HG03354 (cell line): ENCODE measurements at regions not wholly inside any gene's neighbourhood (a gene's known extent, or its start where the extent isn't known, plus 50 kb on each side); places are given as distances from the start of the nearest gene placed in this dataset.

Source experiments
- ATAC-seq: cut with Tn5 transposase; IDR thresholded peaks from one replicate; pipeline ENCODE4 v1.9.1; 2021; ENCODE audit warnings: mild to moderate bottlenecking; ENCODE audit not compliant: unreplicated experiment, poor library complexity, severe bottlenecking

DNA sequence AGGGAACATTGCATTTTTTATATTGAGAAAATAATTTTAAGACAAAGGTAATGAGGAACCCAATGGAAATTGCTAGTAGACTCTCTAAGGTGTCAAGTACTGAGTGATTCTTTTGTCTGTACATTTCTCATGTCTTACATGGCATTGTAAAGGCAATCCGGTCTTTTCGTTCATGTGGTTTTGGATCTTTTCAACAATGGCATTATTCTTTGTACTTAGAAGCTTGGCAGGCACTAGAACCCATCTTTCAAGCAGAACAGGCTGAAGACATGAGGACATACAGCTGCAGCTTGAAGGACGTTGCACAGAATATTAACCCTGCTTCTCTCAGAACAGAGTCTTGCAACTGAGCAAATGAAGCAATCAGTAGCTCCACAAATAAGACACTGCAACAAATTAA is 231.5 kb upstream of the ZFHX3 start:
- ATAC-seq = no peak

DNA sequence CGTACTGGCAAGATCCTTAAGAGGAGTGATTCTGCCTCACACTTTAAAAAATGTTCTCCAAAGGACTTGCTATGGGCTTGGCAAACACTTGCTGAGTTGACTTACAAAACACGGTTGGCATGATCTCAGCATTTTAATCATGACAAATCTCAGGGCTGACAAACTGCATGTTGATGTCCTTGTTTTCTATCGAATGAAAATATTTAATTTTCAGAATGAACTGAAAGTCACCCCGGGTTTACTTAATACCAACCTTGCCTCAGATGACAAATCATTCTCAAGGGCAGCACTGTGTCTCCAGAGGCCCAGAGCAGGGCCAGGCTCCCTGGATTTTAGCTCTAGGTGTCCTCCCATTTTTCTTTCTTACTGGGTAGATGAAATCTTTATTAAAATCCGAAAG is 229.1 kb upstream of the ZFHX3 start:
- ATAC-seq = no peak

DNA sequence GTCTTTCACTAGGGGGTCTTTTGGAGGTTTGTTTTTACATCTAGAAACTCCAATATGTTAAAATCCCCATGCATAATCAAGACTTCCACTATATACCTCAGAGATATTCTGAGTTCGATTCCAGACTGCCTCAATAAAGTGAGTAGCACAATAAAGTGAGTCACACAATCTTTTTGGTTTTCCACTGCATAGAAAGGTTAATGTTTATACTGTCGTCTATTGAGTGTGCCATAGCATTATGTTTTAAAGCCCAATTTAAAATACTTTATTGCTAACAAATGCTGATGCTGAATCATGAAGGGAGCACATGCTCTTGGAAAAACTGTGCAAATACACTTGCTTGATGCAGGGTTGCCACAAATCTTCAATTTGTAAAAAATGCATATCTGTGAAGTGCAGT is 227.5 kb upstream of the ZFHX3 start:
- peak; percentile 16 for ATAC-seq

DNA sequence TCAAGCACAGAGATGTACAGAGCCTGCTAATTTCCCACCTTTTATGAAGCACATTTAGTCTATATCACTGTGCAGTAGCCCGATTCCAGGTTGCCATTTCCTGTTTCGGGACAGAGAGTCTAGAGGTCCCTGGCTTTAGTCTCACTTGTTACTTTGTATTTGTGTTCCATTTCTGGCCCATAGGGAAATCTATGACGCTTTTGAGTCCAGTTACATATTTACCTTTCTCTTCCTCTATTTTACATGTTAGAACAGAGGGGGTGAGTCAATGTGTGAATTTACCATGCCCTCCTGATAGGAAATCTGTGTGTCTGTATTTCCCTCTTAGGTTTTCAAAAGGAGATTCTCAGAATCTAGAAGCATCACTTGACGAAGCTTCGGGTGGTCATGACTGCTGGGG is 227.1 kb upstream of the ZFHX3 start:
- peak; percentile 87 for ATAC-seq

DNA sequence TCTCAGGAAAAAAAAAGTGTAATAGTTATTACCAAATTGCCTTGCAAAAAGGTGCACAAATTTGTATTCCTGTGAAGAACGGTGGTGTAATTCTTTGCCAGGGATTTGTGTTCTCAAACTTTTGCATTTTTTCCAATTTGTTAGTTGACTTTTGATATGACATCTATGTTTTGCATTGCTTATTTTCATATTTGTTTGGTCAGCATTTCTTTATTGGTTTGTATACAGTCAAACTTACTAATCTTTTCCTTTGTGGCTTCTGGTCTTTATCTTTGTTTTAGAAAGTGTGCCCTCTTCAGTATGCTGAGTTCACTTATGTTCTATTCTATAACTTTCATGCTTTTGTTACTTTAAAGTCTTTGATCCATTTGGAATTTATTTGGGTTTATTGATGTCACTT is 226.2 kb upstream of the ZFHX3 start:
- ATAC-seq = no peak

DNA sequence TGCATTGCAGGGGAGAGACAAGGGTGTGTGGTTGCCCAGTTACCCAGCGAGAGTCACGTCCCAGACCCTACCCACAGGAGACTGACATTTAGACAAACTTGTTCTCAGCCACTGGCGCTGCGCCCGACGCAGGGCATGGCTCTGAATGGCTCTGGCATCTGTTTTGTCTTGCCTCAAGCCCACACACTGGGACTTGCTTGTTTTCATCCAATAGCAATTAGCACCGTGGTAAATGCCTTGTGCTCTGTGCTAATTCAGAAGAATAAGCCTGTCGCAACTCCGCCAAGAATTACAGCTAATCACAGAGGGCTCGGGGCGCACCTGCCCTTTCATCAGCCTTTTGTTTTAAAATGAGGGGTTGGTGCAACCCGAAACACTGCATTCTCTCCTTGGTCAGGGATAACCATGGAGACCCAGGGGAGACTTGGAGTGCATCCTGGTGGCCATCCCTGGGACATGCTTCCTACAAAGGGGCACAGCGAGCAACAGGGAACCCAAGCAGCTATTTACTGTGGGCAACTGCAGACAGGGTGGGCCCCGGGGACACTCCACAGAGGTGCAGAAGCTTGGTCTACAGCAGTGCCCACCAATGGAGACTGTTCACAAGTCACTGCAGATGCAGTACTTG is 220.6 kb upstream of the ZFHX3 start:
- ATAC-seq = no peak

DNA sequence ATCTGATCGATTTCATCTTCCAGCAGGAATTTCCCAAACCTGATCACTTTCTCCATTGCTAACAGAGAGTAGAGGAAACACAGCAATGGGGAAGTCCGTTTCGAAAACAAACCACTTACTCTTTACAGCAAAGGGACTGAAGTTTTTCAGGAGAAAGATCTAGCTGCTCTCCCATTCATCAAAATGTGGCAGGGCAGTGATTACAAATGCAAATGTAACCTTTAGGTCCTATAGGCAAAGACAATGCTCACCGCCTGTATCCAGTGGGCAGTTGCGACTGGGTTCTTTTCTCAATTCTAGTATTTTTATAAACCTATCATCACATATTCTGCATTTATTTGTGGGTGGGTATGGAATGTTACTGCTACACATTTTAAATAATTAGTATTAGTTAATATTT is 218.0 kb upstream of the ZFHX3 start:
- ATAC-seq = no peak

DNA sequence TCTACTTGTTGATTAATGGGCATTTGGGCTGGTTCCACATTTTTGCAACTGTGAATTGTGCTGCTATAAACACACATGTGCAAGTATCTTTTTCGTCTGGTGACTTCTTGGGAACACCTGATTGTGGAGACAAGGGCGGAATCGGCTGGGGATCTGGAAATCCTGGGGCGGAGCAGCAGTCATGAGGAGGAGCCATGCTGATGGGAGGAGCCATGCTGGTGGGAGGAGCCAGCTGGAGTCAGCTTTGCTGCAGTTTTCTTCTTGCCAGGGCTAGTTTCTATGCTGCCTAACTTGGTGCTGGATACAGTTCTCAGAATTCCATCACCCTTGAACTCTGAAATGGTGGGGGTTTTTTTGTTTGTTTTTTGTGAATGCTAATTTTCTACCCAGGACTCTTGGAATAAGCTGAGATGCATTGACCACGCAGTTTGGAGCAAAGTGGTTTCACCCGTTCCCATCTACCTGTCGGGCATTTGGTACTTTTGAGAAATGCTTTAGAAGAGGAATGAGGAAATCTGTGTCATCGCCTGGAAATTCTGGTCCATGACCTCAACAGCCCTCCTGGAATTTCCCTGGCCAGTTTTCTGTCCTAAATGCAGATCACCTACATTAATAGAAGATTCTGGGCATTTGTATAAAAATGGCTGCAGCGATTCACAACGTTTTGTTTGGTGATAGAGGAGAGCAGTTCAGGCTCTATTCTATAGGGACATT is 217.4 kb upstream of the ZFHX3 start:
- no peak for ATAC-seq

DNA sequence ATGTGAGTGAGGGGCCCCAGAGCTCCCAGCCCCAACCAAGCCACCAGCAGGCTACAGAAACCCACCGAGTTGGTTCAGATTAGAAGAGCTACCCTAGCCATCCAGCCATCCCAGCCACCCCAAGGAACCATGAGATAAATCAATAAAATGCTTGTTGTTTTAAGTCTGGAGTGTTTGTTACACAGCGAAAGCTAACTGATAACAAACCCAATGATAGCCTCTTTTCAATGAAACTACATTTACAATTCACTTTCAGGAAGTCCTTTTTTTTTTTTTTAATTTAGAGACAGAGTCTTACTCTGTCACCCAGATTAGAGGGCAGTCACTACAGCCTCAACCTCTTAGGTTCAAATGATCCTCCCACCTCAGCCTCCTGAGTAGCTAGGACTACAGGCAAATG is 215.0 kb upstream of the ZFHX3 start:
- no peak for ATAC-seq

DNA sequence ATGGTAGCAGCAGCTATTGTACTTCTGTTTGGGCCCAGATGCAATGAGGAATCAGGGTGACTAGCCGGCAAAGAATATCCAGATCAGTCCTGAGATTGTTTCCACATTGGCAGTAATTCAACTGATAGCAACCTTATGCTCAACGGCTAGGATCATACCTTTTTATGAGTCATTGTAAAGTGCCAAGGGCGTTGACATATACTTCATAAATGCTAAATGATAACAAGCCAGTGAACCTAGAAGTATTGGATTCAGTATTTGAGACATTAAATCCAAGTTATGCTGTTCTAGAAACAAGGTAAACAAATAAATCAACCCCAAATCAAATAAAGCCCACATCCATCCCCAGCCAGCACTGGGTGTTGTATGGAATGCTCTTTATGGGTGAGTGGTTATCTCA is 207.1 kb upstream of the ZFHX3 start:
- ATAC-seq = no peak

DNA sequence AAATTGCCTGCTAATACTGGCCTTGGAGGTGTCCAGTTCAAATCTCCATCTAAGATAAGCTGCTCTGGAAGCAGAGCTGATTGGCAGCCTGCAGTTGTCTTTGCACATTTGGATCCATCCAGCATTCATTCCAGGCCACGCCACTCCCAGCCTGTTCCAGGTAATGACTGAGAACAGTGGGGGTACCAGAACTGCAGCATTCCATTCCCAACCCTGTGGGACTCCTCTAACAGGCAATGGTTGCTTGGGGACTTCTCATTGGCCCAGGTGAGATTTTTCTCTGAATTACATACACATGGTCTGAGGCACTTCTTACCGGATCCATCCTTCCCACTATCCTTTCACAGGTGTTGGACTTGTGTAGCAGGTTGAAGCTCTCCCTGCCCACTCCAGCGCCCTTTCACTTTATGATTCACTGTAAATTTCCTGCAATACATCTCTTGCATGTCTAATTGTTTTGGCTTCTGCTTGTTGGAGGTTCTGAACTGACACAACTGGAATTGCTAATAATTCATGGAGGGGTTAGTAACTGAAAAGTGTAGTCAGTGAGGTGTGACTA is 206.1 kb upstream of the ZFHX3 start:
- no peak for ATAC-seq

DNA sequence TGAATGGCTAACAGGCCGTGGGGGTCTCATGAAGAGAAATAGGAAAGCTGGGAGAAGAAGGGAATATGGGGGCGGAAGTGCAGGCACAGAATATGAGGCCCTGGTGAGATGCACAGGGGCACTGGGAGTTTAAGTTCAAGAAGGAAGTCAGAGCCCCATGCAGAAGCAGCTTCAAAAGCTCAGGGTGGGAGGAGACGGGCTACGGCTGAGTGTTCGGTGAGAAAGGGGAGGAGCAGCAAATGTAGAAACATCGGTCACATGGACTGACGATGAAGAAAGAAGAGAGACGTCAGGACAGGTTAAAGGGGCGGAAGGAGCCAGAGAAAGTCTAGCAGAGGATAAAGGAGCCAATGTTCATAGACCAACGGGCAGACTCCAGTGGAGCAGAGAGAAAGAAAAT is 204.5 kb upstream of the ZFHX3 start:
- ATAC-seq = no peak

DNA sequence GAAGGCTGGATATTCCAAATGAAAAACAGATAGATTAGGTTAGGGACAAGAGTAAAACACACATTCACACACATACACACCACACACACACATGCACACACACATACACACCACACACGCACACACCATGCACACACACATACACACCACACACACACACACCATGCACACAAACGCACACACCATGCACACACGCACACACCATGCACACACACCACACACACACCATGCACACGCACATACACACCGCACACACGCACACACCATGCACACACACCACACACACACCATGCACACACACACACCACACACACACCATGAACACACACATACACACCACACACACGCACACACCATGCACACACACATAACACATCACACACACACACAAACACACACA is 203.7 kb upstream of the ZFHX3 start:
- ATAC-seq = no peak

DNA sequence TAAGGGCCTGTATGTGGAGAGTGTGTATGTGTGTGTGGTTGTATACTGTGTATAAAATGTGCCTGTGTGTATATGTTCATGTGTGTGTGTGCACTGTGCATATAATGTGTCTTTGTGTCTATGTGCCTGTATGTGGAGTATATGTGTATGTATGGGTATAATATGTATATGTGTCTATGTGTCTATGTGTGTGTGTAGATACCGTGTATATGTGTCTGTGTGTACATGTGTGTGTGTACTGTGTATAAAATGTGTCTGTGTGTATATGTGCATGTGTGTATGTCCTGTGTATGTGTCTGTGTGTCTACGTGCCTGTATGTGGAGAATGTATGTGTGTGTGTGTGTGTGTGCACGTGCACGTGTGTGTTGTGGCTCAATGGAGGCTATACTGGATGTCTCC is 200.4 kb upstream of the ZFHX3 start:
- no peak for ATAC-seq

DNA sequence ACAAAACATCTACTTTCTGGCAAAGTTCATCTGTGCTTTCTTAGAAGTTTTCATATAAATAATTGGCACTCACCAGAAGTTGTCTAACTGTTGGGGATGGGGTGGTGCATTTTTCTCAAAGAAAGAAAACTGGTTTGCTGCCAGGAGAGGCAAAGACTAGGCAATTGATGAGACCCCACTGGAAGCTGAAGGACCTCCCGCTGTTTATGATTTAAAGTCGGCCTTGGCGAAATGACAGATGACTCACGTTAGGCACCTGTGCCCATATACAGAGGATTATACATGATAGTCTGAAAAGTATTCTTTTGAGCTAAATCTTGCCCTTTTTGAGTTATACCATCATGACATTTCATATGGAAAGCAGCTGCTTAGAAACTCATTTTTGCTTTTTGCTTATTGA is 193.0 kb upstream of the ZFHX3 start:
- ATAC-seq = no peak

DNA sequence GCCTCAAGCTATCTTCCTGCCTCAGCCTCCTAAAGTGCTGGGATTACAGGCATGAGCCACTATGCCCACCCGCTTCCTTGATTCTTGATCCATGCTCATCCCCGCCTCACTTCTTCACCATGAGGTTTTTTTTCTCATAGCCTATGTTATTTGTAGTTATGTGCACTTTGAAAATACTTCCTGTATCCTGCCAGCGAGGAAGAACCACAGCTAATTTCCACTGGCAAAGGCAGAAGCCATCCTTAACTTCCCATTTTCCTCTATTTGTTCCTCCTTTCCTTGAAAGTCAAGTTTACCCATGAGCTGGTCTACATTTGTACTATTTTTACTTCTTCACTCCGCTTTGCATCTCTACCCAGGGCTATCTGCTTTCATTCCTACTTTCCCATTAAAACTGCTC is 189.7 kb upstream of the ZFHX3 start:
- ATAC-seq = no peak

DNA sequence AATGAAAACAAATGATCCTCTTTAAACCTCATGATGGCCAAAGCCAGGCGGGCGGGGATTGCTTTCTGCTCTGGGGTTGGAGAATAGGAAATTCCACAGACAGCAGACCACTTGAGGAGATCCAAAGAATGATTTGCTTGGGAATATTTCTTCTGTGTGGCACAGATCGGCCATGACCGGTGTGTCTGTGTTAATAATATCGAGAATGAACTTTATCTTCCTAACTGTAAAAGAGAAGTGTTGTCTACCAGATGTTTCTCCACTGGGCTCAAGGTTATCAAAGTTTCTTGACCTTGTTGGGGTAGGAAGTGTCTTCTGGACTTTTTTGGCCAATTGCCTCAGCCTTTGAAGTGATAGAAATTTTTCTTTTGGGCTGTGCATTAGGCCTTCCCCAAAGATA is 186.6 kb upstream of the ZFHX3 start:
- ATAC-seq = no peak

DNA sequence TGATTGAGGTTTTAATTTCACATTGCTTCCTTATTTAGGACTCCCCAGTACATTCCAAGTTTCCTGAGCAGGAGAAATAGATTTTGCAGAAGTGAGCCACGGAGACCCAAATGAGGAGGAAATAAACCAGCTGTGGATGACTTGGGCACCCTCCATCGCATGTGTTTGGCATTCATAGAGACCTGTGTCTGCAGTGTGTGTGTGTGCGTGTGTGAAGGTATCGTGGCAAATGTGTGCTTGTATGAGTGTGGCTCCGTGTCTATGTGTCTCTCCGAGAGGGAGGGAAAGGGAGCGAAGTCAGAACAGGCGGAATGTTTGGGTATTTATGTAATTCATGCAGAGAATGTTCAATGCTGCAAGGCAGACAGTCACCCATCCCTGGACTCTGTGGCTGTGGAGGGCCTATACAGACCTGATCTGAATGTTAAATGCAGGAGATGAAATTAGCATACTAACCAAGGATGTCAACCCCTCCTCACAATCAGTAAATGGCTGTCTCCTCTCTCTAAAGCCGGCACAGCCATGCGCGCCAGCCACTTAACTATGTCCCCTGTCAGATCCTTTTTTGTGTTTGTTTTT is 186.0 kb upstream of the ZFHX3 start:
- no peak for ATAC-seq

DNA sequence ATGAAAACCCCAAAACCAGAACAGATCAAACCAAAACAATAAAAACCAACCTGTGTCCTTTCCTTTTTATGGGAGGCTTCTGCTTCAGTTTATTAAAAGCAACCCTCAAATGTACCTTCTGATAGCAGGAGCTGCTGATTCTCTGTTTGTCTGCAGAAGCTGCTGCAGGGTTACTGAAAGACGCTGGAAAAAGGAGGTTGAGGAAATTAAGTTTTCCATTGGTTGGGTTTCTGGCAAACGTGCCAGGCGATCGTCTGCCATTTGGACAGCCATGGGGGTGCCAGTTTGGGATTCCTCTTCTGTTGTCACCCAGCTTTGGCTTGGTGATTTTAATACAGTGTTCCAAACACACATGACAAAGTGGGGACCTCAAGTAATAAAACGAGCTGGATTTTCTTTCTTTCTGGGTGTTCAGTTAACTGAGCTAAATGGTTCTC is 185.4 kb upstream of the ZFHX3 start:
- ATAC-seq = no peak

DNA sequence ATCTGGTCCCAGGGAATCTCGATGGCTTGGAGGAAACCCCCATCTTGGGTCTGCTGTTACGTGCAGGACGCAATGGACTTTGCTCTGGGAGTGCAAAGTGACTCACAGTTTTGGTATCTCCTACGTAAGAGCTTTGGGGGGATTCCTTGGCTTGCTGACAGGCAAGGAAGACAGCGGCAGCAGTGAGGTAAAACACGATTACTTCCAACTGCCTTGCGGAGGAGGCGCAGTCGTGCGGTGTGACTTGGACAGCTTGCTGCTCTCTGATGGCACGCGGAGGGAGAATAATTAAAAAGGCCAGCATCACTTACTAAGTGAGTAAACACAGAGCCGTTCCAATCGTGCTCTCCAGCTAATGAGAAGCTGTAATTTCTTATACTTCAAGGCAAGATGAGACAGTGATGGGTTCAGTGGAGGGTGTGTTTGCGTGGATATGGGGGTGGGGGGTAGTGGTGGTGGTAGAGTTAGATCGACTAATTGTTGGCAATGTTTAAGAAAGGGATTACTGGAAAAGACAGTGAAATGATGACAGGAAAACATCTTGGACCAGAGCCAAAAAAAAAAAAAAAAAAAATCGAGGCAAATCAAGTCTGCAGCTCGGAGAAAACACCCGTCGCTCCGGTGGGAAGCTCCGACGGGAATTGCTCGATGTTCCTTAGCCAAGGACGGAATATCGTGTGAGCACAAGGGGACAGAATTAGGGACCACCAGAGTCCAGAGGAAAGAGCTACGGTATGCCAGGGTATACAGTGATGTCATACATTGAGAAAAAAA is 184.8 kb upstream of the ZFHX3 start:
- ATAC-seq = no peak
